Left ventricle myocardium inferior (tissue), 1 donor: ENCODE measurements at regions not wholly inside any gene's neighbourhood (a gene's known extent, or its start where the extent isn't known, plus 50 kb on each side); places are given as distances from the start of the nearest gene placed in this dataset.

Experiments used
- DNase-seq: peaks from one replicate; pipeline ENCODE4 v3.0.0-alpha.2; 2020
- H3K27ac ChIP-seq: fragments of 200-600 bp; replicated peaks from 2 replicates; pipeline ENCODE4 v1.8.0; 2021
- H3K27me3 ChIP-seq: fragments of 200-600 bp; 2 replicates; pipeline ENCODE4 v1.8.0; 2021; ENCODE audit warnings: low read depth
- H3K36me3 ChIP-seq: fragments of 200-600 bp; 2 replicates; pipeline ENCODE4 v1.8.0; 2021
- H3K4me1 ChIP-seq: fragments of 200-600 bp; 2 replicates; pipeline ENCODE4 v1.8.0; 2021
- H3K4me3 ChIP-seq: fragments of 200-600 bp; 2 replicates; pipeline ENCODE4 v1.8.0; 2021; ENCODE audit warnings: mild to moderate bottlenecking, moderate library complexity
- H3K9me3 ChIP-seq: fragments of 200-600 bp; replicated peaks from 2 replicates; pipeline ENCODE4 v1.8.0; 2021
- intact Hi-C: fragments of 100-400 bp; cut with micrococcal nuclease; formaldehyde crosslinking; loops from one replicate; pipeline ENCODE4 v1.11.0; 2022
- TF ChIP-seq, protein P1 (sequence below): fragments of 200-600 bp; IDR thresholded peaks from 2 replicates; pipeline ENCODE4 v1.8.0; 2021; ENCODE audit warnings: antibody characterized with exemption, mild to moderate bottlenecking, borderline replicate concordance
- donor health status: DM: no; HTN: yes; CAD: no; lungs with severe emphysema.

DNA sequence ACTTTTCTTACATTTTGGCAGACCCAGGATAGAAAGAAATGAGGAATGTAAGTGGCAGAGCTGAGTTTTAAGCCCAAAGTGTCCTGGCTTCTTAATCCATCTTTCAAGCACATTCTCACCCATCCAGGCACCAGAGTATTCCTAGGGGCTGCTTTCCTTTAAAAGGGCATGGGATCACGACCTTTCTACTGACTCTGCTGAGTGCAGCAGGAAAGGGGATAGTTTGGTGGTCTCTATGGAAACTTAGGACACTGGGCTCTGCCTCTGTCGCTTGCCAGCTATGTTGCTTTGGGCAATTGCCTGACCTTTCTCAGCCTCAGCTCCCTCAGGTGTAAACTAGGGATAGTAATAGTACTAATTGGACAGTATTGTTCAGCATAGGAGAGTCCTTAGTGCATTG, 458.4 kb downstream of the PDCD6IP start:
- Histone ChIP-seq H3K4me3 (no peak overlapping the region), H3K27me3 (no peaks in the 10 kb centered on the region), H3K9me3 (no peaks in the 10 kb centered on the region), H3K36me3 (no peaks in the 10 kb centered on the region), H3K27ac (no peak overlapping the region), H3K4me1 (peaks cover 11% of the 10 kb centered on the region)
- intact Hi-C loops, result no loop called here
- DNase-seq, result no peak
- TF ChIP-seq, protein P1, sequence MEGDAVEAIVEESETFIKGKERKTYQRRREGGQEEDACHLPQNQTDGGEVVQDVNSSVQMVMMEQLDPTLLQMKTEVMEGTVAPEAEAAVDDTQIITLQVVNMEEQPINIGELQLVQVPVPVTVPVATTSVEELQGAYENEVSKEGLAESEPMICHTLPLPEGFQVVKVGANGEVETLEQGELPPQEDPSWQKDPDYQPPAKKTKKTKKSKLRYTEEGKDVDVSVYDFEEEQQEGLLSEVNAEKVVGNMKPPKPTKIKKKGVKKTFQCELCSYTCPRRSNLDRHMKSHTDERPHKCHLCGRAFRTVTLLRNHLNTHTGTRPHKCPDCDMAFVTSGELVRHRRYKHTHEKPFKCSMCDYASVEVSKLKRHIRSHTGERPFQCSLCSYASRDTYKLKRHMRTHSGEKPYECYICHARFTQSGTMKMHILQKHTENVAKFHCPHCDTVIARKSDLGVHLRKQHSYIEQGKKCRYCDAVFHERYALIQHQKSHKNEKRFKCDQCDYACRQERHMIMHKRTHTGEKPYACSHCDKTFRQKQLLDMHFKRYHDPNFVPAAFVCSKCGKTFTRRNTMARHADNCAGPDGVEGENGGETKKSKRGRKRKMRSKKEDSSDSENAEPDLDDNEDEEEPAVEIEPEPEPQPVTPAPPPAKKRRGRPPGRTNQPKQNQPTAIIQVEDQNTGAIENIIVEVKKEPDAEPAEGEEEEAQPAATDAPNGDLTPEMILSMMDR, result no peak

DNA sequence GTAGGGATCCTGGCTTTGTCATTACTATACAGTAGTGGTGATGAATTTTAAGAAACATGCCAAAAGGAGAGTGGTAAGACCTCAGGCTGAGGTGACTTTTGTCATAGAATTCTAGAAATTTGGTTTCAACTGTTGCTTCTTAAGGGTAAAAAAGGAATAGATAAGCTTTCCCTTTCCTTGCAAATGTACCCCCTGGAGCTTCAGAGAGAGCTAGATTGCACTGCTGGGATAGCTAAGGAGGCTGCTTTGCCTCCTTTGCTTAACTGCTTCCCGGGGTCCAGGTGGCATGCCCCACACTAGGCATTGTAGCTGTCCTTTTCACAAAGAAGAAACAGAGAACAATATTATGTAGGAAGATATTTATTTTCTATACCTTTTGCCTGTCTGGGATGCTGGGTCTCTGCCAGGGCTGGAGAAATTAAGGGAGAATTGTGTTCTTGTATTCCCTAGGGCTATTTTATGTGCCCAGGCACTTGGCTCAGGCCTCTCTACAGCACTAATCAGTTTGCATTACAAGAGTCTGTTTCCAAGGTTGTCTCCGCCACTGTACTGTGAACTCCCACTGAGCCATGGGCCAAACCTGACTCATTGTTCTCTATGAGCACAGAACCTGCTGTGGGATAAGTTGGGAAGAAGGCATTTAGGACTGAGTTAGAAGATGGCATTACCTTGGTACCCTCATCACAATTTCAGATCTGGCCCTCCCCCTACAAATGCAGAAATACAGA, 460.0 kb downstream of the PDCD6IP start:
- DNase-seq, result no peak
- Histone ChIP-seq H3K9me3 (no peaks in the 10 kb centered on the region), H3K27me3 (no peaks in the 10 kb centered on the region), H3K36me3 (no peaks in the 10 kb centered on the region), H3K4me1 (peaks cover 20% of the 10 kb centered on the region), H3K4me3 (no peak overlapping the region), H3K27ac (no peak overlapping the region)
- intact Hi-C loops, result no loop called here
- TF ChIP-seq, protein P1, result no peak

DNA sequence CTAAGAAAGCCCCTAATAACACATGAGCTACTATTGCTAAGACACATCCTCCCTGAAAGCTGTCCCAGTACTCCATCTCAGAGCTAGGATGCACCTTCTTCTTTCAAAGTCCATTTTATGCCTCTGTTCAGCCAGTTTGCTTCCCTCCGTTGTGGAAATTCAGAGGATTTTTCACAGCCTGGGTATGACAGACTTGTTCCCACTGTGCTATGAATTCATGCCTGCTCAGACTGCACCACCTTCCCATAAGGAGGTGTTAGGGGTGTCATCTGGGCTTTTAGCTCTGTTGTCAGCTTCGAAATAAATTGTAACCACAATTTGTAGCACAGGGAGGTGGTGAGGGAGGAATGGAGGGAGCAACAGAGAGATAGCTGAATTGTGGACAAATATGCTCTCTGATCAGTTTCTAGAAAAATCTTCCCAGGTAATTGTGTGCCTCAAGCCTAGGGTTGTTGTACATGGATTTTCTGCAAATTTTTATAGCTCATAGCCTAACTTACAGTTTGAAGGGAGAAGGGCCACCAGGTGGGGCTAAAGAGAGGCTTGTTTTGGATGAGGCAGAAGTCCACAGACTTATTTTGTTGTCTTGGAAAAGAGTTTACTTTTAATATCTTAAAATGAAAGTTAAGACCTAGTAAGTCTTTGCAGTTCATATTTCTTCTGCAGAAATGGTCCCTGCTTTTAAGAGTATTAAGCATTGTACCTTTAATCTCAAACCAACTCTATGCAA, 462.0 kb downstream of the PDCD6IP start:
- H3K36me3 ChIP-seq, result no peaks in the 10 kb centered on the region
- TF ChIP-seq, protein P1, result peak; percentile 77
- H3K9me3 ChIP-seq, result no peaks in the 10 kb centered on the region
- H3K4me1 ChIP-seq, result peaks cover 38% of the 10 kb centered on the region
- peak; percentile 29 for DNase-seq
- intact Hi-C loops, result no loop called here
- no peaks in the 10 kb centered on the region for H3K27me3 ChIP-seq
- no peak overlapping the region for H3K27ac ChIP-seq
- no peak overlapping the region for H3K4me3 ChIP-seq

DNA sequence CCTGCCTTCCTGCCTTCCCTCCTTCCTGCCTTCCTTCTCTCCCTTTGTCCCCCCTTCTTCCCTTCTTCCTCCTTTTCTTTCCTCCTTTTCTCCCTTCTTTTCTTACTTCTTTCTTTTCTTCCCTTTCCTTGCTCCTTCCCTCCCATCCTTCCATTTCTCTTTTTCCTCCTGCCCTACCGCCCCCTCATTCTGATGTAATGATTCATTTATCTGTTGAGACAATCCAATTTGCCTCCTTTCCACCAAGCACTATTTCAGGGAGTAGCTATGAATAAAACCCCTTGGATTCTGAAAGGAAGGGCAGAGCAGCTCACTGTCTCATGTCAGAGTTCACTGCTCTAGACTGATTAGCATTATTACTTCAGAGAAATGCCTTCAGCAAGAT, 462.6 kb downstream of the PDCD6IP start:
- no peaks in the 10 kb centered on the region for H3K9me3 ChIP-seq
- no peak overlapping the region for H3K4me3 ChIP-seq
- DNase-seq, result no peak
- no peak overlapping the region for H3K27ac ChIP-seq
- peaks cover 38% of the 10 kb centered on the region for H3K4me1 ChIP-seq
- no peaks in the 10 kb centered on the region for H3K36me3 ChIP-seq
- no peaks in the 10 kb centered on the region for H3K27me3 ChIP-seq
- intact Hi-C loops, result no loop called here
- TF ChIP-seq, protein P1, result no peak

DNA sequence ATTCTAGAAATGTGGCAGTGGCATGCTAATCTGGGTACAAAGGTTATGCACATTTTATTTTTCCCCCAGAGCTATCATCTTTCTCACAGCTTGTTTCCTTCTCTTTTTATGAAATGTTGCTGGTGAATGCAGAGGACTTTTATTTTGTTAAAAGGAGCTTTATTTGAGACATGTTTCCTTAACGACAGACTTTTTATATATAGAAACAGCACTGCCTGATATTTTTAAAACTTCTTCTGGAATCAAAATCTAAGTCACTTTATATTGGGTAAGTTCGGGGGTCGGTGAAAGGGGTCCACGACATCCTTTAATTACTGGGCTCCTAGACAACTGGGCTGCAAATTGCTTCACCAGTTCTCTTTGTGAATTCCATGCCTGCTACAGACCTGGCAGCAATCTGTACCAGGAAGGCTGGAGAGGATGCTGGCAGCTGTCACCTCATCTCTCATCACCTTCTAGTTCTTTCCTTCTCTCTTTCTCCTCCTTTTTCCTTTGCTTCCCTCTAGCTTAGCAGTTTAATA, 464.7 kb downstream of the PDCD6IP start:
- H3K9me3 ChIP-seq, result no peaks in the 10 kb centered on the region
- TF ChIP-seq, protein P1, result no peak
- no peaks in the 10 kb centered on the region for H3K36me3 ChIP-seq
- no peak overlapping the region for H3K4me3 ChIP-seq
- H3K27ac ChIP-seq, result no peak overlapping the region
- no peaks in the 10 kb centered on the region for H3K27me3 ChIP-seq
- intact Hi-C loops, result no loop called here
- DNase-seq, result no peak
- H3K4me1 ChIP-seq, result peaks cover 38% of the 10 kb centered on the region
